Keratinocyte (primary cell): ENCODE measurements at regions not wholly inside any gene's neighbourhood (a gene's known extent, or its start where the extent isn't known, plus 50 kb on each side); places are given as distances from the start of the nearest gene placed in this dataset.

ENCODE experiments used
- DNase-seq: peaks from one replicate; pipeline ENCODE4 v3.0.0-alpha.2; 2011; ENCODE audit warnings: low read depth, missing footprints, low spot score
- FAIRE-seq: peaks from 2 replicates; lab custom pipeline; 2011; peaks lifted over from hg19 to GRCh38; lab: Jason Lieb, UNC
- H2AFZ ChIP-seq: 2 replicates; pipeline ENCODE4 v1.6.0; 2012; ENCODE audit warnings: low read length, control low read depth, inconsistent platforms; ENCODE audit not compliant: control insufficient read depth
- H3K27ac ChIP-seq: 2 replicates; pipeline ENCODE4 v1.5.1; 2011; ENCODE audit warnings: low read length; ENCODE audit not compliant: control insufficient read depth, insufficient read depth
- H3K27me3 ChIP-seq: 3 replicates; pipeline ENCODE4 v1.6.0; 2011; ENCODE audit warnings: low read length; ENCODE audit not compliant: control insufficient read depth, insufficient read depth; ENCODE audit errors: extremely low read depth
- H3K36me3 ChIP-seq, 2 experiments: 2 replicates in 1 of 2; 3 replicates in 1 of 2; pipeline ENCODE4 v1.5.1; 2011; ENCODE audit warnings: low read length in 2 of 2, mild to moderate bottlenecking in 1 of 2; ENCODE audit not compliant: control insufficient read depth in 2 of 2, insufficient read depth in 2 of 2; ENCODE audit errors: extremely low read depth in 1 of 2
- H3K4me1 ChIP-seq: 3 replicates; pipeline ENCODE4 v1.5.1; 2011; ENCODE audit warnings: low read length; ENCODE audit not compliant: control insufficient read depth, insufficient read depth; ENCODE audit errors: extremely low read depth
- H3K4me2 ChIP-seq: 3 replicates; pipeline ENCODE4 v1.6.0; 2011; ENCODE audit warnings: low read depth, low read length; ENCODE audit not compliant: control insufficient read depth, insufficient read depth; ENCODE audit errors: extremely low read depth
- H3K4me3 ChIP-seq, 3 experiments: fragments of 200-600 bp in 1 of 3; sonication (generic) in 1 of 3; 2 replicates in 2 of 3; 3 replicates in 1 of 3; pipeline ENCODE4 v1.5.1; 2011 to 2016; ENCODE audit warnings: low read length in 3 of 3, mild to moderate bottlenecking in 3 of 3, control low read depth in 2 of 3, inconsistent platforms in 1 of 3, low read depth in 1 of 3, mixed read lengths in 1 of 3, mixed run types in 1 of 3, moderate library complexity in 1 of 3; ENCODE audit not compliant: control insufficient read depth in 2 of 3, insufficient read depth in 2 of 3; ENCODE audit errors: extremely low read depth in 1 of 3
- H3K79me2 ChIP-seq: 2 replicates; pipeline ENCODE4 v1.6.0; 2012; ENCODE audit warnings: low read length; ENCODE audit not compliant: control insufficient read depth, insufficient read depth
- H3K9ac ChIP-seq: 3 replicates; pipeline ENCODE4 v1.6.0; 2011; ENCODE audit warnings: low read length; ENCODE audit not compliant: control insufficient read depth, insufficient read depth; ENCODE audit errors: extremely low read depth
- H3K9me1 ChIP-seq: 3 replicates; pipeline ENCODE4 v1.6.0; 2011; ENCODE audit warnings: low read length; ENCODE audit not compliant: control insufficient read depth, insufficient read depth; ENCODE audit errors: extremely low read depth
- H3K9me3 ChIP-seq: 2 replicates; pipeline ENCODE4 v1.5.1; 2012; ENCODE audit warnings: low read depth, low read length; ENCODE audit not compliant: control insufficient read depth
- H4K20me1 ChIP-seq: 3 replicates; pipeline ENCODE4 v1.6.0; 2011; ENCODE audit warnings: low read length; ENCODE audit not compliant: control insufficient read depth, insufficient read depth; ENCODE audit errors: extremely low read depth
- EZH2 ChIP-seq: IDR thresholded peaks from one replicate; pipeline ENCODE4 v1.6.1; 2012; ENCODE audit warnings: inconsistent platforms, mild to moderate bottlenecking, low read length, moderate library complexity
- dilution Hi-C: fragments of 300-500 bp; cut with MboI; formaldehyde crosslinking; loops from one replicate; pipeline ENCODE4 v1.7.0; 2020; ENCODE audit warnings: low sequenced_read_pairs; ENCODE audit not compliant: extremely low pct_ligation_motif_present
- TF ChIP-seq, protein P1 (sequence below), 3 experiments: IDR thresholded peaks in 1 of 3; conservative IDR thresholded peaks in 1 of 3; optimal IDR thresholded peaks in 1 of 3; 2 replicates in 2 of 3; 3 replicates in 1 of 3; pipeline versions ENCODE3 to v1.5.1; 2011; ENCODE audit warnings: low read length in 3 of 3, mild to moderate bottlenecking in 3 of 3, moderate library complexity in 2 of 3, control low read depth in 1 of 3, inconsistent platforms in 1 of 3; ENCODE audit not compliant: insufficient read depth in 2 of 3; ENCODE audit errors: extremely low read depth in 1 of 3

DNA sequence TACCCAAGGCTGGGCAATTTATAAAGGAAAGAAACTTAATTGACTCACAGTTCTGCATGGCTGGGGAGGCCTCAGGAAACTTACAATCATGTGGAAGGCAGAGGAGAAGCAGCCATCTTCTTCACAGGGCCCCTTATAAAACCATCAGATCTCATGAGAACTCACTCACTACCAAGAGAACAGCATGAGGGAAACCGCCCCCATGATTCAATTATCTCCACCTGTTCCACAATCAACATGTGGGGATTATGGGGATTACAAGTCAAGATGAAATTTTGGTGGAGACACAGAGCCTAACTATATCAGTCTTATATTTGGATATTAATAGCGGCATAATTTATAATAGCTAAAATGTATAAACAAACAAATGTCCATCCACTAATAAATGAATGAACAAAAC, 1123.7 kb upstream of the NCAM2 start:
- Histone ChIP-seq H3K9me1 (no peaks in the 10 kb centered on the region), H3K79me2 (no peaks in the 10 kb centered on the region), H3K4me2 (no peak overlapping the region), H3K36me3 (no peaks in the 10 kb centered on the region), H3K4me3 (no peak overlapping the region), H4K20me1 (no peaks in the 10 kb centered on the region), H3K27ac (no peak overlapping the region), H3K4me1 (no peaks in the 10 kb centered on the region), H3K27me3 (no peaks in the 10 kb centered on the region), H2AFZ (no peak overlapping the region), H3K9ac (no peak overlapping the region), H3K9me3 (no peaks in the 10 kb centered on the region)
- dilution Hi-C loops, result no loop called here
- no peak for FAIRE-seq
- TF ChIP-seq, protein P1, sequence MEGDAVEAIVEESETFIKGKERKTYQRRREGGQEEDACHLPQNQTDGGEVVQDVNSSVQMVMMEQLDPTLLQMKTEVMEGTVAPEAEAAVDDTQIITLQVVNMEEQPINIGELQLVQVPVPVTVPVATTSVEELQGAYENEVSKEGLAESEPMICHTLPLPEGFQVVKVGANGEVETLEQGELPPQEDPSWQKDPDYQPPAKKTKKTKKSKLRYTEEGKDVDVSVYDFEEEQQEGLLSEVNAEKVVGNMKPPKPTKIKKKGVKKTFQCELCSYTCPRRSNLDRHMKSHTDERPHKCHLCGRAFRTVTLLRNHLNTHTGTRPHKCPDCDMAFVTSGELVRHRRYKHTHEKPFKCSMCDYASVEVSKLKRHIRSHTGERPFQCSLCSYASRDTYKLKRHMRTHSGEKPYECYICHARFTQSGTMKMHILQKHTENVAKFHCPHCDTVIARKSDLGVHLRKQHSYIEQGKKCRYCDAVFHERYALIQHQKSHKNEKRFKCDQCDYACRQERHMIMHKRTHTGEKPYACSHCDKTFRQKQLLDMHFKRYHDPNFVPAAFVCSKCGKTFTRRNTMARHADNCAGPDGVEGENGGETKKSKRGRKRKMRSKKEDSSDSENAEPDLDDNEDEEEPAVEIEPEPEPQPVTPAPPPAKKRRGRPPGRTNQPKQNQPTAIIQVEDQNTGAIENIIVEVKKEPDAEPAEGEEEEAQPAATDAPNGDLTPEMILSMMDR (optimal IDR thresholded peaks at IDR 0.05 in 1 of 3, IDR thresholded peaks at IDR 0.05 in 1 of 3, conservative IDR thresholded peaks at IDR 0.05 in 1 of 3; ENCODE audit: extremely low read depth in 1 of 3, insufficient read depth in 2 of 3, low read length in 3 of 3), result no peak
- no peak for TF ChIP-seq EZH2
- no peak for DNase-seq

DNA sequence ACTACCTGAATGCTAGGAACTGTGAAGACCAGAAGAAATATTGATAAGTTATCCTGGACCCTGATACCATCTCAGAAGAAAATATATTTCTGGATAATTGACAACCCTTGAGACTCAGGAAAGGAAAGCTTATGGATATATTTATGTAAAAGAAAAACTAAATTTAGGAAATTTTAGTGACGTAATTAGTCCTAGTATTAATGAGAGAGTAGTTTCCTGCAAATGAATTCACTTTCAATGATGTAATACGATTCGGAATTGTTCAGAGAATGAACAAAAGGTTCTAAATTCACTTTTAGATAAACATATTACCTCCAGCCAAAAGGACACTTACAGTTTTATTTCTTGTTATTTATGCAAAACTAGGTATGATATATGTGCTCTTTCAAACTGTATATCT, 1120.1 kb upstream of the NCAM2 start:
- no peaks in the 10 kb centered on the region for H3K27me3 ChIP-seq
- FAIRE-seq (no peak), DNase-seq (no peak)
- dilution Hi-C loops, result no loop called here
- no peaks in the 10 kb centered on the region for H3K4me1 ChIP-seq
- H3K4me2 ChIP-seq, result no peak overlapping the region
- H3K4me3 ChIP-seq, result no peak overlapping the region
- H3K27ac ChIP-seq, result no peak overlapping the region
- TF ChIP-seq, protein P1 (optimal IDR thresholded peaks at IDR 0.05 in 1 of 3, IDR thresholded peaks at IDR 0.05 in 1 of 3, conservative IDR thresholded peaks at IDR 0.05 in 1 of 3; ENCODE audit: extremely low read depth in 1 of 3, insufficient read depth in 2 of 3, low read length in 3 of 3), result no peak
- no peak for TF ChIP-seq EZH2
- no peaks in the 10 kb centered on the region for H3K79me2 ChIP-seq
- no peak overlapping the region for H2AFZ ChIP-seq
- no peaks in the 10 kb centered on the region for H3K36me3 ChIP-seq
- H3K9me3 ChIP-seq, result no peaks in the 10 kb centered on the region
- no peaks in the 10 kb centered on the region for H3K9me1 ChIP-seq
- no peaks in the 10 kb centered on the region for H4K20me1 ChIP-seq
- H3K9ac ChIP-seq, result no peak overlapping the region
